ENCODE measurements at regions not wholly inside any gene's neighbourhood (a gene's known extent, or its start where the extent isn't known, plus 50 kb on each side); places are given as distances from the start of the nearest gene placed in this dataset.
A peak's percentile ranks its signal among the peaks of the same experiment; 100 is the strongest.

GRCh38 chr5:52392321-52392720 lies 395.4 kb upstream of the ITGA1 start:
- H3K27me3 ChIP-seq: no peaks in the 10 kb centered on the region
- H3F3A ChIP-seq (ENCODE audit: low read depth): no peaks in the 10 kb centered on the region
- H3K4me1 ChIP-seq: peaks cover 30% of the 10 kb centered on the region
- H3K4me3 ChIP-seq: no peak overlapping the region
- no peaks in the 10 kb centered on the region for H3K79me2 ChIP-seq (ENCODE audit: low read depth)
- TF ChIP-seq EZH2 (IDR thresholded peaks at IDR 0.05) (no peak), EZH2phosphoT487 (IDR thresholded peaks at IDR 0.05) (no peak), CTCF (IDR thresholded peaks at IDR 0.05) (no peak)
- no peak overlapping the region for H3K9ac ChIP-seq
- no peak overlapping the region for H3K27ac ChIP-seq
- H3K4me1 Mint-ChIP-seq: peaks cover 22% of the 10 kb centered on the region
- no peak for DNase-seq (ENCODE audit: low spot score)
- no peaks in the 10 kb centered on the region for H3K36me3 Mint-ChIP-seq
- H3K27me3 Mint-ChIP-seq (ENCODE audit: insufficient read depth, low read depth): peaks cover 3% of the 10 kb centered on the region
- H3K4me3 Mint-ChIP-seq: no peak overlapping the region
- no peak overlapping the region for H3K4me2 ChIP-seq
- no peaks in the 10 kb centered on the region for H3K9me3 ChIP-seq (ENCODE audit: low read depth)
- no peak overlapping the region for H2AFZ ChIP-seq (replicated peaks)
- H4K20me1 ChIP-seq (ENCODE audit: low read depth): no peaks in the 10 kb centered on the region
- H3K9me3 Mint-ChIP-seq: no peaks in the 10 kb centered on the region
- no peak overlapping the region for H3K27ac Mint-ChIP-seq
- H3K36me3 ChIP-seq: no peaks in the 10 kb centered on the region

- Mint-ChIP-seq H3K4me1 (peaks cover 9% of the 10 kb centered on the region), H3K27ac (no peak overlapping the region), H3K36me3 (peaks cover 1% of the 10 kb centered on the region), H3K9me3 (peaks cover 17% of the 10 kb centered on the region), H3K27me3 (ENCODE audit: insufficient read depth, low read depth) (no peaks in the 10 kb centered on the region), H3K4me3 (no peak overlapping the region)
- TF ChIP-seq EZH2phosphoT487 (IDR thresholded peaks at IDR 0.05) (no peak), EZH2 (IDR thresholded peaks at IDR 0.05) (no peak), CTCF (IDR thresholded peaks at IDR 0.05) (no peak)
- no peaks in the 10 kb centered on the region for H3K27me3 ChIP-seq
- no peaks in the 10 kb centered on the region for H3F3A ChIP-seq (ENCODE audit: low read depth)
- H3K4me1 ChIP-seq: no peaks in the 10 kb centered on the region
- H3K27ac ChIP-seq: no peak overlapping the region
- H2AFZ ChIP-seq (replicated peaks): no peak overlapping the region
- no peak overlapping the region for H3K4me3 ChIP-seq
- H3K4me2 ChIP-seq: no peak overlapping the region
- DNase-seq (ENCODE audit: low spot score): no peak
- H3K36me3 ChIP-seq: no peaks in the 10 kb centered on the region
- H4K20me1 ChIP-seq (ENCODE audit: low read depth): no peaks in the 10 kb centered on the region
- H3K79me2 ChIP-seq (ENCODE audit: low read depth): no peaks in the 10 kb centered on the region
- no peak overlapping the region for H3K9ac ChIP-seq
- H3K9me3 ChIP-seq (ENCODE audit: low read depth): no peaks in the 10 kb centered on the region
These were observed 377.9 kb upstream of the ITGA1 start for GRCh38 chr5:52409835-52410234.

- Histone ChIP-seq H3K36me3 (no peaks in the 10 kb centered on the region), H3K4me3 (no peak overlapping the region), H3K9me3 (ENCODE audit: low read depth) (no peaks in the 10 kb centered on the region), H3K27me3 (peaks cover 4% of the 10 kb centered on the region), H3K9ac (no peak overlapping the region), H3F3A (ENCODE audit: low read depth) (peaks cover 9% of the 10 kb centered on the region), H3K79me2 (ENCODE audit: low read depth) (no peaks in the 10 kb centered on the region), H4K20me1 (ENCODE audit: low read depth) (no peaks in the 10 kb centered on the region), H2AFZ (replicated peaks) (no peak overlapping the region), H3K4me1 (peaks cover 25% of the 10 kb centered on the region), H3K27ac (no peak overlapping the region), H3K4me2 (peak overlapping the region; percentile 40)
- Mint-ChIP-seq H3K27ac (peak overlapping the region; percentile 10), H3K36me3 (peaks cover 4% of the 10 kb centered on the region), H3K9me3 (peaks cover 4% of the 10 kb centered on the region), H3K4me1 (peaks cover 36% of the 10 kb centered on the region), H3K4me3 (peak overlapping the region; percentile 6), H3K27me3 (ENCODE audit: insufficient read depth, low read depth) (peaks cover 3% of the 10 kb centered on the region)
- DNase-seq (ENCODE audit: low spot score): peak; percentile 76
- peak; percentile 66 for TF ChIP-seq EZH2phosphoT487 (IDR thresholded peaks at IDR 0.05)
- TF ChIP-seq EZH2 (IDR thresholded peaks at IDR 0.05): no peak
- no peak for TF ChIP-seq CTCF (IDR thresholded peaks at IDR 0.05)
These were observed 368.4 kb upstream of the ITGA1 start for GRCh38 chr5:52419357-52419756.

Measured in neural progenitor cell (in vitro differentiated cells).